ENCODE measurements at regions not wholly inside any gene's neighbourhood (a gene's known extent, or its start where the extent isn't known, plus 50 kb on each side); places are given as distances from the start of the nearest gene placed in this dataset.

- TF ChIP-seq YY1 (IDR thresholded peaks at IDR 0.05; ENCODE audit: insufficient read depth, insufficient replicate concordance, low read depth, low read length) (no peak), SP1 (IDR thresholded peaks at IDR 0.05) (no peak), SP1 (CRISPR knock-in tag; IDR thresholded peaks at IDR 0.05) (no peak), MYC (CRISPR knock-in tag; IDR thresholded peaks at IDR 0.05; ENCODE audit: borderline replicate concordance) (no peak), ZNF207 (IDR thresholded peaks at IDR 0.05; ENCODE audit: borderline replicate concordance) (no peak), FOSL1 (CRISPR knock-in tag; IDR thresholded peaks at IDR 0.05; ENCODE audit: borderline replicate concordance) (no peak), FOXO4 (CRISPR knock-in tag; conservative IDR thresholded peaks at IDR 0.05) (no peak), CTCF (CRISPR knock-in tag; IDR thresholded peaks at IDR 0.05) (no peak), HNRNPH1 (optimal IDR thresholded peaks at IDR 0.05; ENCODE audit: low read depth, low read length) (no peak), ZNF891 (CRISPR knock-in tag; IDR thresholded peaks at IDR 0.05) (no peak), POLR2AphosphoS2 (IDR thresholded peaks at IDR 0.05; ENCODE audit: low read depth, low read length) (no peak), RNF2 (conservative IDR thresholded peaks at IDR 0.05; ENCODE audit: low read depth) (no peak), EP300 (IDR thresholded peaks at IDR 0.05; ENCODE audit: low read depth in 2 of 2, low read length in 2 of 2) (no peak), EP300 (CRISPR knock-in tag; IDR thresholded peaks at IDR 0.05; ENCODE audit: borderline replicate concordance) (no peak)
These were observed 130.3 kb upstream of the DCBLD2 start for GRCh38 chr3:99031778-99032177.

All from HepG2 (cell line).